Right lobe of liver (tissue), 4 donors: ENCODE measurements at regions not wholly inside any gene's neighbourhood (a gene's known extent, or its start where the extent isn't known, plus 50 kb on each side); places are given as distances from the start of the nearest gene placed in this dataset.

Experiments used
- POLR2A ChIP-seq: fragments of 450-650 bp; IDR thresholded peaks from one replicate; pipeline ENCODE4 v1.6.1; 2017; ENCODE audit warnings: antibody characterized with exemption, mild to moderate bottlenecking
- TF ChIP-seq, protein P1 (sequence below), 4 donors: fragments of 200-600 bp in 3 of 4; fragments of 450-650 bp in 1 of 4; IDR thresholded peaks; one replicate each; pipeline versions ENCODE4 v1.5.1 to v1.8.0; 2016 to 2022; ENCODE audit warnings: antibody characterized with exemption in 4 of 4, mild to moderate bottlenecking in 2 of 4
- donor health status: DM: no; HTN: no; CAD: no.
- donor health status: DM: no; HTN: no; CAD: no.
- donor health status: DM: no; HTN: yes; CAD: no.

DNA sequence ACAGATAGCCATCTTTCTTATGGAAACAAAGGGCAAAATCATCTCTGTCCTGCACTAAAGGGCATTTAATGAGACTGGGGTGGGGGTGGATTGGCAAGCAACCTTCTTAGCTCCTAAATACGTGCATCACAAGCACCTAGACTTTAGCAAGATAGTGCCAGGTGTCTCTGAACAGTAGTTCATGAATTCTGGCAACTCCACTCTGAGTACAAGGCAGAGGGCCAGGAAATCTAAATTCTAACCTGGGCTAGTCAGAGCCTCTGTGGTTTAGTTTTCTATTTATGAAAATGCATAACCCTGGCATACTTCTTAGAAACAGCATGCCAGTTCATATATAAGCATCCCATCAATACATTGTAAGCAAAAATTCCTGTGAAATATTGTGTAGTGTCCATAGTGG, 788.5 kb downstream of the MCTP2 start:
- TF ChIP-seq, protein P1, sequence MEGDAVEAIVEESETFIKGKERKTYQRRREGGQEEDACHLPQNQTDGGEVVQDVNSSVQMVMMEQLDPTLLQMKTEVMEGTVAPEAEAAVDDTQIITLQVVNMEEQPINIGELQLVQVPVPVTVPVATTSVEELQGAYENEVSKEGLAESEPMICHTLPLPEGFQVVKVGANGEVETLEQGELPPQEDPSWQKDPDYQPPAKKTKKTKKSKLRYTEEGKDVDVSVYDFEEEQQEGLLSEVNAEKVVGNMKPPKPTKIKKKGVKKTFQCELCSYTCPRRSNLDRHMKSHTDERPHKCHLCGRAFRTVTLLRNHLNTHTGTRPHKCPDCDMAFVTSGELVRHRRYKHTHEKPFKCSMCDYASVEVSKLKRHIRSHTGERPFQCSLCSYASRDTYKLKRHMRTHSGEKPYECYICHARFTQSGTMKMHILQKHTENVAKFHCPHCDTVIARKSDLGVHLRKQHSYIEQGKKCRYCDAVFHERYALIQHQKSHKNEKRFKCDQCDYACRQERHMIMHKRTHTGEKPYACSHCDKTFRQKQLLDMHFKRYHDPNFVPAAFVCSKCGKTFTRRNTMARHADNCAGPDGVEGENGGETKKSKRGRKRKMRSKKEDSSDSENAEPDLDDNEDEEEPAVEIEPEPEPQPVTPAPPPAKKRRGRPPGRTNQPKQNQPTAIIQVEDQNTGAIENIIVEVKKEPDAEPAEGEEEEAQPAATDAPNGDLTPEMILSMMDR (IDR thresholded peaks at IDR 0.05): no peak
- TF ChIP-seq POLR2A: no peak
